Endothelial cell of hepatic sinusoid (primary cell): ENCODE measurements at regions not wholly inside any gene's neighbourhood (a gene's known extent, or its start where the extent isn't known, plus 50 kb on each side); places are given as distances from the start of the nearest gene placed in this dataset.
"Not testable (repeated sequence)": the region's sequence is repeated elsewhere in the genome, so short reads cannot be mapped to it uniquely, and the experiment has no call there.

ENCODE experiments used
- in situ Hi-C: cut with HindIII; loops from 2 replicates; pipeline ENCODE4 v1.10.0; 2017; ENCODE audit warnings: low sequenced_read_pairs

GRCh38 chr3:106337116-106337515 lies 468.3 kb upstream of the CBLB start:
- in situ Hi-C loops = no loop called here

GRCh38 chr3:106338582-106339214 lies 469.9 kb upstream of the CBLB start:
- in situ Hi-C loops = no loop called here

GRCh38 chr3:106339551-106339950 lies 470.7 kb upstream of the CBLB start:
- in situ Hi-C loops = no loop called here

- in situ Hi-C loops = no loop called here
Observed at GRCh38 chr3:106341087-106341486, 472.3 kb upstream of the CBLB start.

- in situ Hi-C loops = no loop called here
Observed at GRCh38 chr3:106341586-106342162, 472.9 kb upstream of the CBLB start.

GRCh38 chr3:106342386-106342785 lies 473.6 kb upstream of the CBLB start:
- in situ Hi-C loops = no loop called here

- in situ Hi-C loops = no loop called here
Observed at GRCh38 chr3:106343811-106344210, 475.0 kb upstream of the CBLB start.

GRCh38 chr3:106345353-106346027 lies 476.7 kb upstream of the CBLB start:
- in situ Hi-C loops = no loop called here

- in situ Hi-C loops = no loop called here
Observed at GRCh38 chr3:106347350-106347749, 478.5 kb upstream of the CBLB start.

- in situ Hi-C loops = no loop called here
Observed at GRCh38 chr3:106348139-106348690, 479.4 kb upstream of the CBLB start.

- in situ Hi-C loops = no loop called here
Observed at GRCh38 chr3:106349191-106349881, 480.5 kb upstream of the CBLB start.

GRCh38 chr3:106355873-106356272 lies 487.1 kb upstream of the CBLB start:
- in situ Hi-C loops = no loop called here

- in situ Hi-C loops = no loop called here
Observed at GRCh38 chr3:106359692-106360091, 490.9 kb upstream of the CBLB start.

- in situ Hi-C loops = not testable (repeated sequence)
Observed at GRCh38 chr3:106360901-106361300, 492.1 kb upstream of the CBLB start.

- in situ Hi-C loops = no loop called here
Observed at GRCh38 chr3:106364477-106364876, 495.7 kb upstream of the CBLB start.

- in situ Hi-C loops = no loop called here
Observed at GRCh38 chr3:106365061-106365691, 496.4 kb upstream of the CBLB start.

- in situ Hi-C loops = no loop called here
Observed at GRCh38 chr3:106366352-106366751, 497.5 kb upstream of the CBLB start.

- in situ Hi-C loops = no loop called here
Observed at GRCh38 chr3:106367496-106367895, 498.7 kb upstream of the CBLB start.

GRCh38 chr3:106371221-106371970 lies 502.6 kb upstream of the CBLB start:
- in situ Hi-C loops = no loop called here
